Ishikawa (cell line): ENCODE measurements at regions not wholly inside any gene's neighbourhood (a gene's known extent, or its start where the extent isn't known, plus 50 kb on each side); places are given as distances from the start of the nearest gene placed in this dataset.

Experiments used
- CREB1 ChIP-seq: IDR thresholded peaks from 2 replicates; pipeline ENCODE4 v1.6.1; 2012; ENCODE audit warnings: low read depth
- EGR1 ChIP-seq: IDR thresholded peaks from 2 replicates; pipeline ENCODE4 v1.6.1; 2012
- RAD21 ChIP-seq: IDR thresholded peaks from 2 replicates; pipeline ENCODE4 v1.6.1; 2012; ENCODE audit warnings: low read depth
- TAF1 ChIP-seq: IDR thresholded peaks from 2 replicates; pipeline ENCODE4 v1.6.1; 2012; ENCODE audit warnings: low read depth, mild to moderate bottlenecking
- YY1 ChIP-seq: IDR thresholded peaks from 2 replicates; pipeline ENCODE4 v1.6.1; 2012; ENCODE audit warnings: low read depth
- TF ChIP-seq, protein P1 (sequence below): IDR thresholded peaks from 2 replicates; pipeline ENCODE4 v1.6.1; 2012; ENCODE audit warnings: low read depth, mild to moderate bottlenecking
- TF ChIP-seq, protein P2 (sequence below): IDR thresholded peaks from 2 replicates; pipeline ENCODE4 v1.6.1; 2012

DNA sequence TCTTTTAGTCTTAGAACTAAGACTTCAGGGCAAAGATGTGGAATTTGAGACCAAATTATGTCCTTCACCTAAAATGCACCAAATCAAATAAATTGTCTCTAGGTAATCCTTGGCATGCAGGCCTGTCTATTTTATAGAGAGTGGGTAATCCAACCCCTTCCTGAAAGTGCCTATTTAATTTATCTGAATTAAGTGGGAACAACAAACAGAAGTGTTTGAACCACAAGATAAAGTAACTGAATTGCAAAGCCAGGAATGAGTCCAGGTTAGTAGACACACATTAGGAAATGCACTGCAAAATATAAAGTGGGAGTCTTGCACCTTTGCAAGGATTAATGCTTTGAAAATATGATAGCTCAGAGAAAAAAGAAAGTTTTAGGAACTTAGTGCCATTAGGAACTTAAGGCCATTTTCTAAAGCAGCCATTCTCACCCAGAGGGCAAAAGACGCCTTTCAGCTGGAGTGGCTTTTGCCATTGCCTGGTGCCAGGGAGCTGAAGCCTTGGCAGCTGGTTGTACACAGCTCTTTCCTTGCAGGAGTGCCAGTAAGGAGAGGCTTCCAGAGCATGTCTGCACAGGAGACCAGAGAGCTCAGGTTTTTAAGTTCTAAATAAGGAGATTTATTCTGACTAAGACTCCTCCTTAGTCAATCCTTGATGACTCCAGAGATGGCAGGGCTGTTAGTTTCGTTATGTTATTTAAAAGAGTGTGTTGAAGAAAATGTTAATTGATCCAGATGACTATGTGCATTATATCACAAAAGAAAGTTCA, 151.7 kb upstream of the ELL2 start:
- TF ChIP-seq, protein P1, sequence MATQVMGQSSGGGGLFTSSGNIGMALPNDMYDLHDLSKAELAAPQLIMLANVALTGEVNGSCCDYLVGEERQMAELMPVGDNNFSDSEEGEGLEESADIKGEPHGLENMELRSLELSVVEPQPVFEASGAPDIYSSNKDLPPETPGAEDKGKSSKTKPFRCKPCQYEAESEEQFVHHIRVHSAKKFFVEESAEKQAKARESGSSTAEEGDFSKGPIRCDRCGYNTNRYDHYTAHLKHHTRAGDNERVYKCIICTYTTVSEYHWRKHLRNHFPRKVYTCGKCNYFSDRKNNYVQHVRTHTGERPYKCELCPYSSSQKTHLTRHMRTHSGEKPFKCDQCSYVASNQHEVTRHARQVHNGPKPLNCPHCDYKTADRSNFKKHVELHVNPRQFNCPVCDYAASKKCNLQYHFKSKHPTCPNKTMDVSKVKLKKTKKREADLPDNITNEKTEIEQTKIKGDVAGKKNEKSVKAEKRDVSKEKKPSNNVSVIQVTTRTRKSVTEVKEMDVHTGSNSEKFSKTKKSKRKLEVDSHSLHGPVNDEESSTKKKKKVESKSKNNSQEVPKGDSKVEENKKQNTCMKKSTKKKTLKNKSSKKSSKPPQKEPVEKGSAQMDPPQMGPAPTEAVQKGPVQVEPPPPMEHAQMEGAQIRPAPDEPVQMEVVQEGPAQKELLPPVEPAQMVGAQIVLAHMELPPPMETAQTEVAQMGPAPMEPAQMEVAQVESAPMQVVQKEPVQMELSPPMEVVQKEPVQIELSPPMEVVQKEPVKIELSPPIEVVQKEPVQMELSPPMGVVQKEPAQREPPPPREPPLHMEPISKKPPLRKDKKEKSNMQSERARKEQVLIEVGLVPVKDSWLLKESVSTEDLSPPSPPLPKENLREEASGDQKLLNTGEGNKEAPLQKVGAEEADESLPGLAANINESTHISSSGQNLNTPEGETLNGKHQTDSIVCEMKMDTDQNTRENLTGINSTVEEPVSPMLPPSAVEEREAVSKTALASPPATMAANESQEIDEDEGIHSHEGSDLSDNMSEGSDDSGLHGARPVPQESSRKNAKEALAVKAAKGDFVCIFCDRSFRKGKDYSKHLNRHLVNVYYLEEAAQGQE = no peak
- TF ChIP-seq RAD21 (no peak), EGR1 (no peak), TAF1 (no peak), CREB1 (no peak), YY1 (no peak)
- TF ChIP-seq, protein P2, sequence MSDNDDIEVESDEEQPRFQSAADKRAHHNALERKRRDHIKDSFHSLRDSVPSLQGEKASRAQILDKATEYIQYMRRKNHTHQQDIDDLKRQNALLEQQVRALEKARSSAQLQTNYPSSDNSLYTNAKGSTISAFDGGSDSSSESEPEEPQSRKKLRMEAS = no peak
